OCI-LY7 (cell line): ENCODE measurements at regions not wholly inside any gene's neighbourhood (a gene's known extent, or its start where the extent isn't known, plus 50 kb on each side); places are given as distances from the start of the nearest gene placed in this dataset.

Source experiments
- CTCF ChIP-seq: fragments of 200-600 bp; sonication (generic); conservative IDR thresholded peaks from 2 replicates; pipeline ENCODE4 v1.5.1; 2014; ENCODE audit warnings: mild to moderate bottlenecking, antibody characterized with exemption, low read length, moderate library complexity, mixed read lengths
- EZH2phosphoT487 ChIP-seq: fragments of 200-600 bp; sonication (generic); IDR thresholded peaks from 2 replicates; pipeline ENCODE4 v1.6.1; 2018; ENCODE audit warnings: low read depth, borderline replicate concordance, mild to moderate bottlenecking, mixed run types, antibody characterized with exemption, low read length, moderate library complexity, mixed read lengths

GRCh38 chr5:74124826-74125225 is 498.8 kb downstream of the ARHGEF28 start:
- no peak for TF ChIP-seq CTCF
- no peak for TF ChIP-seq EZH2phosphoT487
